HL-60 (cell line): ENCODE measurements at regions not wholly inside any gene's neighbourhood (a gene's known extent, or its start where the extent isn't known, plus 50 kb on each side); places are given as distances from the start of the nearest gene placed in this dataset.

ENCODE experiments used
- DNase-seq, 2 experiments: peaks; one replicate each; pipeline ENCODE4 v3.0.0-alpha.2; 2010 to 2020; ENCODE audit warnings: low read depth in 1 of 2, low spot score in 1 of 2
- H3K27ac ChIP-seq: fragments of 250-450 bp; sonication (Bioruptor Pico); replicated peaks from 2 replicates; pipeline ENCODE4 v1.5.1; 2020; ENCODE audit warnings: mild to moderate bottlenecking, moderate library complexity
- H3K27me3 ChIP-seq: fragments of 250-450 bp; sonication (Bioruptor Pico); 2 replicates; pipeline ENCODE4 v1.5.1; 2021; ENCODE audit warnings: mild to moderate bottlenecking, moderate library complexity; ENCODE audit not compliant: insufficient read depth, poor library complexity, severe bottlenecking
- H3K4me3 ChIP-seq: replicated peaks from 2 replicates; pipeline ENCODE4 v1.5.1; 2011; ENCODE audit warnings: mild to moderate bottlenecking, control low read depth, low read length; ENCODE audit not compliant: insufficient read depth
- CTCF ChIP-seq: IDR thresholded peaks from one replicate; pipeline ENCODE4 v1.5.1; 2011; ENCODE audit warnings: low read length, control low read depth, inconsistent platforms; ENCODE audit not compliant: insufficient read depth
- GABPA ChIP-seq: IDR thresholded peaks from 2 replicates; pipeline ENCODE4 v1.6.1; 2012; ENCODE audit warnings: low read depth
- POLR2AphosphoS5 ChIP-seq: IDR thresholded peaks from 2 replicates; pipeline ENCODE4 v1.6.1; 2012; ENCODE audit warnings: low read depth
- REST ChIP-seq: IDR thresholded peaks from 2 replicates; pipeline ENCODE4 v1.6.1; 2012; ENCODE audit warnings: low read depth; ENCODE audit not compliant: insufficient replicate concordance
- SPI1 ChIP-seq: IDR thresholded peaks from 2 replicates; pipeline ENCODE4 v1.6.1; 2012; ENCODE audit warnings: low read depth, mild to moderate bottlenecking, borderline replicate concordance

GRCh38 chr5:124102486-124102885 is 590.5 kb downstream of the CSNK1G3 start:
- no peak overlapping the region for H3K27ac ChIP-seq

GRCh38 chr5:124093658-124094057 is 581.7 kb downstream of the CSNK1G3 start:
- no peak for DNase-seq
- Histone ChIP-seq H3K27ac (no peak overlapping the region), H3K27me3 (no peaks in the 10 kb centered on the region), H3K4me3 (no peak overlapping the region)
- TF ChIP-seq GABPA (no peak), SPI1 (no peak), REST (no peak), POLR2AphosphoS5 (no peak), CTCF (no peak)

More at GRCh38 chr5:124102486-124102885, 590.5 kb downstream of the CSNK1G3 start:
- no peak for DNase-seq
- H3K27me3 ChIP-seq: no peaks in the 10 kb centered on the region
- no peak for TF ChIP-seq POLR2AphosphoS5
- TF ChIP-seq CTCF: no peak
- TF ChIP-seq GABPA: no peak
- TF ChIP-seq REST: no peak
- no peak for TF ChIP-seq SPI1
- no peak overlapping the region for H3K4me3 ChIP-seq

- H3K27ac ChIP-seq: no peak overlapping the region
- no peaks in the 10 kb centered on the region for H3K27me3 ChIP-seq
- TF ChIP-seq CTCF (no peak), POLR2AphosphoS5 (no peak), GABPA (no peak), SPI1 (no peak), REST (no peak)
- no peak overlapping the region for H3K4me3 ChIP-seq
- DNase-seq: no peak
These were observed 578.1 kb downstream of the CSNK1G3 start for GRCh38 chr5:124090115-124090514.
